ENCODE measurements at regions not wholly inside any gene's neighbourhood (a gene's known extent, or its start where the extent isn't known, plus 50 kb on each side); places are given as distances from the start of the nearest gene placed in this dataset.

DNA sequence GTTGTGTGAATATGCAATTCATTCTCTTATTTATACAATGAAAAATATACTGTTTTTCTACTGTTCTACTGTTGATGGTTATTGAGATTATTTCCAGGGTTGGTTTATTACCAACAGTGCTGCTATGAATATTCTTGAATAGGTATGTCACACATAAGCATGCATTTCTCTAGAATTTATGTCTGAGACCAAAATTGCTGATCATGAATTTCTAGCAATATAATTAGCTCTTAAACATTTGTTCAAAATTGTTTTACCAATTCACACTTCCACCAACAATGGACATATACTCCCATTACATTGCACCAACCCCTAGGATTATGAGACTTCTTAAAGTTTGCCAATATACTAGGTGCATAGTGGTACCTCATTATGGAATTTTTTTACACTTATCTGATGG lies 164.1 kb upstream of the KCNQ5 start:
- Histone ChIP-seq H3K4me1 (no peaks in the 10 kb centered on the region), H3K36me3 (no peaks in the 10 kb centered on the region), H3K27me3 (no peaks in the 10 kb centered on the region), H3K9me3 (no peaks in the 10 kb centered on the region), H3K27ac (no peak overlapping the region), H3K4me3 (replicated peaks in 1 of 3) (no peak overlapping the region)
- DNase-seq, result no peak
- intact Hi-C loops (cut with DNase I), result no loop called here
- TF ChIP-seq CTCF (IDR thresholded peaks at IDR 0.05) (no peak), POLR2A (IDR thresholded peaks at IDR 0.05) (no peak)

- H3K36me3 ChIP-seq, result no peaks in the 10 kb centered on the region
- intact Hi-C loops (cut with DNase I), result no loop called here
- H3K27me3 ChIP-seq, result no peaks in the 10 kb centered on the region
- no peaks in the 10 kb centered on the region for H3K4me1 ChIP-seq
- DNase-seq, result no peak
- no peak overlapping the region for H3K4me3 ChIP-seq (replicated peaks in 1 of 3)
- H3K27ac ChIP-seq, result no peak overlapping the region
- no peak for TF ChIP-seq CTCF (IDR thresholded peaks at IDR 0.05)
- no peak for TF ChIP-seq POLR2A (IDR thresholded peaks at IDR 0.05)
- H3K9me3 ChIP-seq, result no peaks in the 10 kb centered on the region
- WGBS, 2 donors, result 68 to 95% methylated on average over 2 of the region's 2 CpGs
Measured at GRCh38 chr6:72458521-72458920, 163.3 kb upstream of the KCNQ5 start.

GRCh38 chr6:72461144-72461543 lies 160.7 kb upstream of the KCNQ5 start:
- no peak overlapping the region for H3K4me3 ChIP-seq (replicated peaks in 1 of 3)
- 79 to 82% methylated on average over 1 of the region's 1 CpG for WGBS, 2 donors

GRCh38 chr6:72464246-72464645 lies 157.6 kb upstream of the KCNQ5 start:
- Histone ChIP-seq H3K4me1 (no peaks in the 10 kb centered on the region), H3K27ac (no peak overlapping the region), H3K36me3 (no peaks in the 10 kb centered on the region), H3K27me3 (no peaks in the 10 kb centered on the region), H3K4me3 (replicated peaks in 1 of 3) (no peak overlapping the region), H3K9me3 (no peaks in the 10 kb centered on the region)
- intact Hi-C loops (cut with DNase I), result no loop called here
- TF ChIP-seq POLR2A (IDR thresholded peaks at IDR 0.05), result no peak
- no peak for TF ChIP-seq CTCF (IDR thresholded peaks at IDR 0.05)
- no peak for DNase-seq
- WGBS, 2 donors, result 73 to 77% methylated on average over 2 of the region's 2 CpGs

More at GRCh38 chr6:72461144-72461543, 160.7 kb upstream of the KCNQ5 start:
- no peak for TF ChIP-seq CTCF (IDR thresholded peaks at IDR 0.05)
- no peak for TF ChIP-seq POLR2A (IDR thresholded peaks at IDR 0.05)
- no peak for DNase-seq
- Histone ChIP-seq H3K36me3 (no peaks in the 10 kb centered on the region), H3K9me3 (no peaks in the 10 kb centered on the region), H3K27ac (no peak overlapping the region), H3K4me1 (no peaks in the 10 kb centered on the region), H3K27me3 (no peaks in the 10 kb centered on the region)
- intact Hi-C loops (cut with DNase I), result no loop called here

DNA sequence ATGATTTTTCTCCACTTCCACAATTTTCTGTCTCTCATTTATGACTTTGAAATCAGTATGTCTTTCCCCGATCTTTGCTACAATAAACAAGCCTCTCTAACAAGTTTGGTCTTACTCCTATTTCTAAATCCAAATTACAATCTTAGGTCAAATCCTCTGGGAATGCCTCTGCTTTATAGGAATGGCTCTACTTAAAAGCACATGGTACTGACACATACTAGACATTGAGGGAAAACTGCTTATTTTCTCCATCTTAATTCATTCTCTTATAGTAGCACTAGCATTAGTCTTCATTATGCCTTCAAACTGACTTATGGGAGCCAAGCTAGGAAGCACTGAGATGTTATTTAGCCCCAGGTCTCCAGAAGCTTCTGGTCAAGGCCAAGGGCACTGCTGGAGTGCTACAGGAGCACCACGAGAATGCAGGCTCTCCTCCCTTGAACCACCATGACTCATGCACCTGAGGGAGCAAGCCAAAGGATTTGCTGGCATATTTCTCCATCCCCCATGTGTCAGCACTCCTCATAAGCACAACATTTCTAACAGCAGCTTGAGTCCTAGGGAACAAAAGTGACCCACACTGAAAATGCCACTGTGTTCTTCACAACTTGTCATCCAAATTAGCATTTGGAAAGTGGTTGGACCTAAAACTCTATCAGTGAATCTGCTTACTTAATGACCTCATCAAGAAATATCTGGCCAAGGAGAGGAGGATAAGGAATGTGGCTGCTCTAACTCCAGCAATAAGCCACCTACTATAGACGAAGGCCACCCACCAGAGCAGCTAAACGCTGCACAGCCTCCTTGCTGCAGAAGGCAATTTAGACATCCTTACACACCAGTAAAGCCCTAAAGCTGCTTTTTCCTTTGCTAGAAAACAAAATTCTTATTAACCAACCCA lies 156.8 kb upstream of the KCNQ5 start:
- H3K9me3 ChIP-seq, result no peaks in the 10 kb centered on the region
- TF ChIP-seq POLR2A (IDR thresholded peaks at IDR 0.05) (no peak), CTCF (IDR thresholded peaks at IDR 0.05) (no peak)
- DNase-seq, result no peak
- no peaks in the 10 kb centered on the region for H3K36me3 ChIP-seq
- H3K4me3 ChIP-seq (replicated peaks in 1 of 3), result no peak overlapping the region
- H3K4me1 ChIP-seq, result no peaks in the 10 kb centered on the region
- H3K27me3 ChIP-seq, result no peaks in the 10 kb centered on the region
- intact Hi-C loops (cut with DNase I), result no loop called here
- WGBS, 2 donors, result 63 to 69% methylated on average over 4 of the region's 4 CpGs
- no peak overlapping the region for H3K27ac ChIP-seq

Measured in thyroid gland (tissue), 4 donors.